Stimulated activated CD4-positive, alpha-beta T cell treated with anti-CD3 and anti-CD28 coated beads, Interleukin-2, amount 100 ng/mL, for 4 hours (primary cell): ENCODE measurements at regions not wholly inside any gene's neighbourhood (a gene's known extent, or its start where the extent isn't known, plus 50 kb on each side); places are given as distances from the start of the nearest gene placed in this dataset.
"Not testable (repeated sequence)": the region's sequence is repeated elsewhere in the genome, so short reads cannot be mapped to it uniquely, and the experiment has no call there.

Experiments used
- DNase-seq: peaks from one replicate; pipeline ENCODE4 v3.0.0-alpha.2; 2020; ENCODE audit warnings: low read depth

DNA sequence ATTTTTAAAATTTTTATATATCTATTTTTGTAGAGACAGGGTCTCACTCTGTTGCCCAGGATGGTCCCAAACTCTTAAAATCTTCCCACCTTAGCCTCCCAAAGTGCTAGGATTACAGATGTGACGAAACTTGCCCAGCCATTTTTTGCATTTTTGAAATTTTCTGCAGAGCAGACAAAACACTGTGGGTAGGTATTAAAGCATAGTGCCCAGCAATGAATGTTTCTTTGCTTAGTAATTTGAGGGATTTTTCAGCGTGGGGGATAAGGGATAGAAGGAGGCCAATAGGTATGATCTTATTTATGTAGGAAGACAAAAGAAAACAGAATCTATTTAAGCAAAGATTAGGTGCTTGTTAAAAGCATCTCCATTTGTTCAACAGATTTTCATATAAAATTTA is 446.8 kb upstream of the DPH6 start:
- no peak for DNase-seq

DNA sequence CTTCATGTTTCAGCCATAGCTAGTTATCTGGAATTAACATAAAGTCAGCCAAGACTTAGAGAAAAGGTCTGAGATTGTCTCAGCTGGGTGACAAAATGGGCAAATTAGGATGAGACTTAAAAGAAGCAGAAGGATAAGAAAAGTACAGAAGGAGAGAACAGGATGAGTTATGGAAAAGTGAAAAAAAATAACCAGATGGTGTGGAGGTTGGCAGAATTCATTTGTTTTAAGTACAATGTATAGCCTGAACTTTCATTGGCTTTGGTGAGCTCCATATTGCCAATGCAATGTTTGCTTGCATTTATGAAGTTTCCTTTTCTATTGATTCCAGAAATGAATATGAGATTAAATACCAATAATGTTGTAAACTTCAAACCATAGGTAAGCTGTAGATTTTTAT is 447.2 kb upstream of the DPH6 start:
- DNase-seq = no peak

DNA sequence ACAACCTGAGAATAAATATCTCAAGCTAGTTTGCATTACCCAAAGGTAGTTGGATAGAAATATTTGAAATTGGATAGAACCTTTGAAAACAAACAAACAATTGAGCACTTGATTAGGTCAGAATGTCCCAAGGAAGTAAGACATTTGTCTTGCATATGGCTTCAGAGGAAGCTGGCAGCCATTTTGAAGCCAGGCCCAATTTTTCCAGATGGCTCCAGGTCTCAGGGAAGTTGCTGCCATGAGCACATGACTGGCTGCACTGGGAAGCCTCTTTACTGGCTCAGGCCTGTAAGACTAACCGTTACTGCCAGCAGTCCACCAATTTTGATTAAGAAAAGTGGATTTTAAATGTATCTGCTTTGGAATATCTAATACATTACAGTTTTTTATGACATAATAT is 448.9 kb upstream of the DPH6 start:
- DNase-seq = no peak

DNA sequence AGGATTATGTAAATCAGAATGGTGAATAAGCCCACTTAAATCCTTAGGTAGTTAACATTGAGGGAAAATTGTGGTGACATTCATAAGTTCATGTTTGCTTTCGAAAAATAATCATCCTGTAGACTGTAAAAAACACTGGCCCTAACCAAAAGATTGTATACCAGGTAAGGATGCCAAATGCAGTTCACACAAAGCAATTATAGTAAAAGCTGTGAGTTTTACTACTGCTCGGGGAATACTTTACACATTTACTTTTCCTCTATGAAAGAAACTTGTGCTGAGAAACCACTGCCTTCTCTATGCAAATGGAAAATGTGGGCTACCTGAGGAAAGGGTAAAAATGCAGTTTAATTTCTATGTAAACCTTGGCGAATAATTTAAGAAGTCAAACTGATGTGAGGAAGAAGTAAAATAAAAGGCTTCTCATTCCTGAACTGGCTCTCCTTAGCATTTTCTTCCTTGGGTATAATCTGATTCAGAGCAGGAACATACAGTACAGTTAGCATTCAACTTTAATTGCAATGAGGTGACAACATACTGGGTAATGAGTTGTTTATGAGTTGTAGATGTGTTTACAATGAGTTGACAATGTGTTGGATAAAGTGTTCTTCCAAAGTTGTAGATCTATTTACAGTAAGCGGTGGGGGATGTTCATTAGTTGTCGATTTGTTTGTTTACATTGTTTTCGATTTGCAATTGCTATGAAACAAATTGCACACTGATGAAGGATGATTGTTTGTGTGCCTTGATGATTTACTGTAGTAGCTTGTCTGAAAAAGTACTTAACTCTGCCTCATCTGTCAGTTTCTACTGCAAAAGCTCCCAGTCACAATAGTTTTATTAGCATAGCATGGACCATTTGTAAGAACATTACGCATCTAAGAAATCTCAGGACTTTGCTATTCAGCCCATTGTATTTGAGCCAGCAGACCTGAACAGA is 453.0 kb upstream of the DPH6 start:
- no peak for DNase-seq

GRCh38 chr15:36004891-36005490 is 459.0 kb upstream of the DPH6 start:
- no peak for DNase-seq

DNA sequence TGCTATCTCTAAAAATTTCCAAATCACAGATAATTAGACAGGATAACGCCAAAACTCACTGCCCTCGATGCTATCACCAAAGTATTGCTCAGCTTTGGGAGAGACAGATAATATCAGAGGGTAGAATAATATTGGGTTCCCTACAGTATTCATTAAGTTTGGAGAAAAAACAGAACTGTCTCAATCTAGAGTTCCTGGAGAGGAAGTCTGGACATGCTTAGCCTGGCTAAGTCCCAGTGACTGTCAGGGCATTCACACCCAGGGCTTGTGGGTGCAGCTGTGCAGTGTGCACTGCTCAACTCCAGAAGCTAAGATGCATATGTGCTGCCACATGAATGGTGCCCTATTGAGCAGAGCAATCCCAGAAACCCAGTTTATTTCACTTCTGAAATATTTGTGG is 459.6 kb upstream of the DPH6 start:
- no peak for DNase-seq

DNA sequence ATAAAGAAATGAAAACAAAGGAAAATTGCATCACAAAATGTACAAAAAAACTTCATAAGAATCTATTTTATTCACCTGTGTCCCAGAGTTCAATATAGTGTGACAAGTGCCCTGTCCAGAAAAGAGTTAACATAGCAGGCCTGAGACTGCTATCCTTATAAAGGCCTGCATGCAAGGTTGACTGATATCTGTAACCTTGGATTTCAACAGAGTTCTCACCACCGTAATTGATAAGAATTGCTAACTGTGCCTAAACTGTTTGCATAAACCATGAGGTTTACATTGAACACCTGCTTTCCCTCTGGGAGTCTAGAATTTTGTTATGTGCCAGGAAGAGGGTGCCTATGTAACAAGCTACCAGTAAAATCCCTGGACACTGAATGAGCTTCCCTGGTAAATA is 461.7 kb upstream of the DPH6 start:
- DNase-seq = no peak

DNA sequence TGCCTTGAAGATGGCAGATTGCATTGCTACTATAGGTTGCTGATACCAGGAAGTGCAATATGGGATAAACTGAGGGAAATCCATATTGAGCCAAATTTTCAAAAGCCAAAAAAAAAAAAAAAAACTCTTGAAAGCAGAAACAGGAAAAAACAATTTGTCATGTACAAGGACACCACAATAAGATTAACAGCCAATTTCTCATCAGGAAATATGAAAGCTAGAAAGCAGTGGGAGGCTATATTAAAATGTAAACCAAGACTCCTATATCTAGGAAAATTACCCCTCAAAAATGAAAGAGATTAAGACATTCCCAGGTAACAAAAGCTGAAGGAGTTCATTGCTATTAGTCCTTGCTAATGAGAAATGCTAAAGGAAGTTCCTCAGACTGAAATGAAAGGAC is 462.8 kb upstream of the DPH6 start:
- no peak for DNase-seq

DNA sequence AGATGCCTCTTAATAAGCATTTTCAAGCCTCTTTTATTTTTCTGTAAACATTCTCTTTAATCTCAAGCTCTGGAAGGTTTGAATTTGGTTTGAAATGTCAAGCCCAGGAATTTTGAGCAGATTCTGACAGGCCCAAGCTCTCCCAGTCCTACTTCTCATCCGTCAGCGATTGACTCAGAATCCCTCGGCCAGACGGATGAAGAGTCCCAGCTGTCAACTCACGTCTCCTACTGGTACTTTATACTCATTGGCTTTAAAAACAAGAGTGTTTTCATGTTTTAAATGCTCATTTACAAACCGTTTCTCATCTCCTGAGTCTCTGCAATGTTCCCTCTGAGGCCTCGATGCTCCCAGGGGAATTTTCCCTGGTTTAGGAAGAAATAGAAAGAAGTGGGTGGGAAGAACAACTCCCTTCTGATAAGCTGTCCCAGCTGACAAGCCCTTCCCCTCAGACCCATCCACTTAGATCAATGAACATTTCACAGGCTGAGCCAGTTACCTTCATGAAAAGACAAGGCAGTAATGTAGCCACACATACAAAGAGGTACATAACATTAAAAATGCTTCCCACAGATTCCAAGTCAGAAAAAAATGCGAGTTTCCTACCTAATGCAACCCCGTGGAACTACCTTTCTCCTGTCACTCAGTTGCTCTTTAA is 478.2 kb upstream of the DPH6 start:
- no peak for DNase-seq

DNA sequence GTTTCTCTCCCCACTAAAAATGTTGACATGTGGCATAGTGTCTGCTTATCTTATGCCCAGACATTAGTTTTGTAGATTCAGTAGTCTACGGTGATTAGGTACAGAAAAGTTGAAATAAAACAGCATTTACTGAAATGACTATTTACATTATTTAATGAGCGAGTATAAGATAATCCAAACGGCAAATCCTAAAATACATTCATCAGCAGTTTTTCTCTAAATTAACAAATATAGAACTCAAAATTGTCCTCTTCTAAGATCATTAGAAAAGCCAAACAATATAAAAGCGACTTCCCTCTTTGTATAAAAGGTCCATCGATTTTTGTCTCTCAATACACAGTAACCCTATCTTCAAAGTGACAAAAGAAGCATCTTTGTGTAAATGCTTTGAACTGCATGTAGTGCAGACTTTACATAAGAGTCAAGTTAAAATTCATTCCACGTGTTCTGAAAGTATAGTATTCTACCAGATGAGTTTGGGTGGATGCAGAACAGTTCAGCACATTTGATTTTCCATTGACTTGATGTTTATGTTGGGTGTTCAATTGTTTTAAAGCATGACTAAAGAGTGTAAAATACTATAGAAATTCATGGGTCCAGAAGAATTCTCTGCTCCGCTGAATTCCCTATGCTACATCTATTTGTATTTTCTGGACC is 480.8 kb upstream of the DPH6 start:
- DNase-seq = no peak

- no peak for DNase-seq
Measured at GRCh38 chr15:36029606-36030210, 483.7 kb upstream of the DPH6 start.

GRCh38 chr15:36039996-36040572 is 494.1 kb upstream of the DPH6 start:
- DNase-seq = no peak

- DNase-seq = not testable (repeated sequence)
Measured at GRCh38 chr15:36047018-36047716, 501.2 kb upstream of the DPH6 start.

DNA sequence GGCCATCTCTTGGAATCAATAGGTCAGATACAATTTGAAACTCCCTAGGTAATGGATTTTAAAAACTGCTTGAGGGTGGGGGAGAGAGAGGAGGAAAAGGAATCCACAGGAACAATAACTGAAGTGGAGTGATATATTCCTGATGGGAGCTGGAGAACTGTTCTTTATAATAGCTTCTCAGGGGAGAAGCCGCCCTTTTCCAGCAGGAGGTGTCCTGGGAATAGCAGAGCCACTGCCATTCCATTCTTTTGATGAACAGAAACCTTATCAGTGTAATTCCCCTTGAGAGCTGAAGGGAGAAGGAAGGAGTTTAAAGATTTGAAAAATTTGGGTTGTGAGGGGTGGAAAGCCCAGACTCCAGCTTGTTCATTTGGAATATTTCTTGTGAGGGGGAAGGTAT is 504.9 kb upstream of the DPH6 start:
- DNase-seq = no peak

- DNase-seq = not testable (repeated sequence)
Measured at GRCh38 chr15:36052641-36053040, 506.7 kb upstream of the DPH6 start.

GRCh38 chr15:36053746-36054145 is 507.8 kb upstream of the DPH6 start:
- no peak for DNase-seq

DNA sequence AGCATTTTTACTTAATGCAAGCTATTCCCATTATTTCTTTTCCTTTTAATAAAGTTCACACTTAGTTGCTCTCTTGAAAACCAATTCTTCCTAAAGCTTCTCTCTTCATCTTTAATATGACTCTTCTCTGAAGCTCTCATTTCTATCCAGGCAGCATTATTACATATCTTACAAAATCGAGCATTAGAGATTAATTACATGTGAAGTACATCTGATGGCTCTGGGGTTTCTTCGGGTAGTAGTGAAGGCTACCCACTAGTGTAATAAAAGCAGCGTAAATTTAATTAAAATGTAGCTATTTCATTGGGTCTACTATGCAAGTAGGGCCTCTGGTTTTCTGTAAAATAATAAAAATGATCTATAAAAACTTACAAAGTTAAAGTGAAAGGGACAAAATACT is 513.6 kb upstream of the DPH6 start:
- no peak for DNase-seq

DNA sequence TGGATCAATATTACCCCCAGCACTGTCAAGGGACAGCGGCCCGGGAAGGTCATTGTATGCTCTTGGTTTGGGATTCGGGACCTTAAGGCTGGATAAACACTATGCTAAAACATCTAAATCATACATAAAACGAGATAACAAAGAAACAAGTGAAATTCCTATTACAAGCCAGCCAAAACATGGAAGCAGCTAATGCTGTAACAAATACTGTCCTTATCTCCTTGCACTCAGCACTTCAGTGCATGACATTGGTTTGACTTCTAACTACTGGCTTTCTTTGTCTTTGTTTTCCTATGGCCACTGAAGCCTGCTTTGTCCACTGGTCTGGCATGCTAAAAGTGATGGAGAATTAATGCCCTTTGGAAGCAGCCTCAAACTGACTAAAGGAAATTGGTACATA is 516.4 kb upstream of the DPH6 start:
- no peak for DNase-seq

GRCh38 chr15:36066757-36067156 is 512.7 kb upstream of the CDIN1 start:
- no peak for DNase-seq

GRCh38 chr15:36067483-36068274 is 511.7 kb upstream of the CDIN1 start:
- DNase-seq = no peak
